ENCODE measurements at regions not wholly inside any gene's neighbourhood (a gene's known extent, or its start where the extent isn't known, plus 50 kb on each side); places are given as distances from the start of the nearest gene placed in this dataset.

GRCh38 chr20:39638731-39639130, 676.6 kb downstream of the DHX35 start:
- H3K9me3 ChIP-seq (replicated peaks), result no peaks in the 10 kb centered on the region
- H3K27me3 ChIP-seq (replicated peaks), result no peaks in the 10 kb centered on the region
- no peaks in the 10 kb centered on the region for H3K4me1 ChIP-seq (replicated peaks)
- no peaks in the 10 kb centered on the region for H3K36me3 ChIP-seq
- DNase-seq (ENCODE audit: low read depth in 1 of 2, low spot score in 2 of 2), result no peak
- no peak overlapping the region for H3K27ac ChIP-seq
- no peak overlapping the region for H3K4me3 ChIP-seq

GRCh38 chr20:39633689-39634088, 671.5 kb downstream of the DHX35 start:
- no peak for DNase-seq (ENCODE audit: low read depth in 1 of 2, low spot score in 2 of 2)
- no peaks in the 10 kb centered on the region for H3K36me3 ChIP-seq
- H3K4me1 ChIP-seq (replicated peaks), result no peaks in the 10 kb centered on the region
- no peaks in the 10 kb centered on the region for H3K9me3 ChIP-seq (replicated peaks)
- H3K27ac ChIP-seq, result no peak overlapping the region
- no peak overlapping the region for H3K4me3 ChIP-seq
- no peaks in the 10 kb centered on the region for H3K27me3 ChIP-seq (replicated peaks)

GRCh38 chr20:39632757-39633156, 670.6 kb downstream of the DHX35 start:
- H3K4me3 ChIP-seq, result no peak overlapping the region
- DNase-seq (ENCODE audit: low read depth in 1 of 2, low spot score in 2 of 2), result no peak
- H3K4me1 ChIP-seq (replicated peaks), result no peaks in the 10 kb centered on the region
- H3K36me3 ChIP-seq, result no peaks in the 10 kb centered on the region
- H3K27ac ChIP-seq, result no peak overlapping the region
- no peaks in the 10 kb centered on the region for H3K27me3 ChIP-seq (replicated peaks)
- H3K9me3 ChIP-seq (replicated peaks), result no peaks in the 10 kb centered on the region

- no peak for DNase-seq (ENCODE audit: low read depth in 1 of 2, low spot score in 2 of 2)
- no peak overlapping the region for H3K27ac ChIP-seq
- H3K4me1 ChIP-seq (replicated peaks), result no peaks in the 10 kb centered on the region
- H3K4me3 ChIP-seq, result no peak overlapping the region
- H3K27me3 ChIP-seq (replicated peaks), result no peaks in the 10 kb centered on the region
- H3K36me3 ChIP-seq, result no peaks in the 10 kb centered on the region
- no peaks in the 10 kb centered on the region for H3K9me3 ChIP-seq (replicated peaks)
Measured at GRCh38 chr20:39632176-39632575, 670.0 kb downstream of the DHX35 start.

GRCh38 chr20:39631557-39631956, 669.4 kb downstream of the DHX35 start:
- no peaks in the 10 kb centered on the region for H3K9me3 ChIP-seq (replicated peaks)
- no peak for DNase-seq (ENCODE audit: low read depth in 1 of 2, low spot score in 2 of 2)
- H3K4me1 ChIP-seq (replicated peaks), result no peaks in the 10 kb centered on the region
- H3K27me3 ChIP-seq (replicated peaks), result no peaks in the 10 kb centered on the region
- H3K36me3 ChIP-seq, result no peaks in the 10 kb centered on the region
- no peak overlapping the region for H3K4me3 ChIP-seq
- no peak overlapping the region for H3K27ac ChIP-seq

- no peak for DNase-seq (ENCODE audit: low read depth in 1 of 2, low spot score in 2 of 2)
- H3K4me3 ChIP-seq, result no peak overlapping the region
- H3K9me3 ChIP-seq (replicated peaks), result no peaks in the 10 kb centered on the region
- H3K4me1 ChIP-seq (replicated peaks), result no peaks in the 10 kb centered on the region
- H3K27me3 ChIP-seq (replicated peaks), result no peaks in the 10 kb centered on the region
- no peaks in the 10 kb centered on the region for H3K36me3 ChIP-seq
- no peak overlapping the region for H3K27ac ChIP-seq
Measured at GRCh38 chr20:39630215-39630908, 668.2 kb downstream of the DHX35 start.

- no peak overlapping the region for H3K27ac ChIP-seq
- H3K27me3 ChIP-seq (replicated peaks), result no peaks in the 10 kb centered on the region
- DNase-seq (ENCODE audit: low read depth in 1 of 2, low spot score in 2 of 2), result no peak
- no peak overlapping the region for H3K4me3 ChIP-seq
- H3K9me3 ChIP-seq (replicated peaks), result no peaks in the 10 kb centered on the region
- no peaks in the 10 kb centered on the region for H3K36me3 ChIP-seq
- H3K4me1 ChIP-seq (replicated peaks), result no peaks in the 10 kb centered on the region
Measured at GRCh38 chr20:39627765-39628164, 665.6 kb downstream of the DHX35 start.

GRCh38 chr20:39624316-39624715, 662.2 kb downstream of the DHX35 start:
- H3K36me3 ChIP-seq, result no peaks in the 10 kb centered on the region
- no peaks in the 10 kb centered on the region for H3K9me3 ChIP-seq (replicated peaks)
- no peaks in the 10 kb centered on the region for H3K4me1 ChIP-seq (replicated peaks)
- no peak for DNase-seq (ENCODE audit: low read depth in 1 of 2, low spot score in 2 of 2)
- no peak overlapping the region for H3K27ac ChIP-seq
- no peaks in the 10 kb centered on the region for H3K27me3 ChIP-seq (replicated peaks)
- no peak overlapping the region for H3K4me3 ChIP-seq

- no peak overlapping the region for H3K4me3 ChIP-seq
- no peak overlapping the region for H3K27ac ChIP-seq
- H3K36me3 ChIP-seq, result no peaks in the 10 kb centered on the region
- H3K4me1 ChIP-seq (replicated peaks), result no peaks in the 10 kb centered on the region
- DNase-seq (ENCODE audit: low read depth in 1 of 2, low spot score in 2 of 2), result no peak
- H3K9me3 ChIP-seq (replicated peaks), result no peaks in the 10 kb centered on the region
- H3K27me3 ChIP-seq (replicated peaks), result no peaks in the 10 kb centered on the region
Measured at GRCh38 chr20:39623584-39624234, 661.6 kb downstream of the DHX35 start.

GRCh38 chr20:39619271-39619785, 657.2 kb downstream of the DHX35 start:
- no peak for DNase-seq (ENCODE audit: low read depth in 1 of 2, low spot score in 2 of 2)
- Histone ChIP-seq H3K27ac (no peak overlapping the region), H3K4me1 (replicated peaks) (no peaks in the 10 kb centered on the region), H3K9me3 (replicated peaks) (no peaks in the 10 kb centered on the region), H3K27me3 (replicated peaks) (no peaks in the 10 kb centered on the region), H3K36me3 (no peaks in the 10 kb centered on the region), H3K4me3 (no peak overlapping the region)

- no peaks in the 10 kb centered on the region for H3K36me3 ChIP-seq
- no peak overlapping the region for H3K27ac ChIP-seq
- no peak overlapping the region for H3K4me3 ChIP-seq
- no peaks in the 10 kb centered on the region for H3K9me3 ChIP-seq (replicated peaks)
- H3K4me1 ChIP-seq (replicated peaks), result no peaks in the 10 kb centered on the region
- DNase-seq (ENCODE audit: low read depth in 1 of 2, low spot score in 2 of 2), result no peak
- no peaks in the 10 kb centered on the region for H3K27me3 ChIP-seq (replicated peaks)
Measured at GRCh38 chr20:39611901-39612300, 649.8 kb downstream of the DHX35 start.

- Histone ChIP-seq H3K27ac (no peak overlapping the region), H3K36me3 (no peaks in the 10 kb centered on the region), H3K9me3 (replicated peaks) (no peaks in the 10 kb centered on the region), H3K4me3 (no peak overlapping the region), H3K4me1 (replicated peaks) (no peaks in the 10 kb centered on the region), H3K27me3 (replicated peaks) (no peaks in the 10 kb centered on the region)
- DNase-seq (ENCODE audit: low read depth in 1 of 2, low spot score in 2 of 2), result no peak
Measured at GRCh38 chr20:39607141-39607540, 645.0 kb downstream of the DHX35 start.

GRCh38 chr20:39605908-39606307, 643.8 kb downstream of the DHX35 start:
- Histone ChIP-seq H3K9me3 (replicated peaks) (no peaks in the 10 kb centered on the region), H3K4me3 (no peak overlapping the region), H3K27ac (no peak overlapping the region), H3K36me3 (no peaks in the 10 kb centered on the region), H3K27me3 (replicated peaks) (no peaks in the 10 kb centered on the region), H3K4me1 (replicated peaks) (no peaks in the 10 kb centered on the region)
- DNase-seq (ENCODE audit: low read depth in 1 of 2, low spot score in 2 of 2), result no peak

GRCh38 chr20:39605361-39605760, 643.2 kb downstream of the DHX35 start:
- Histone ChIP-seq H3K4me1 (replicated peaks) (no peaks in the 10 kb centered on the region), H3K36me3 (no peaks in the 10 kb centered on the region), H3K27ac (no peak overlapping the region), H3K27me3 (replicated peaks) (no peaks in the 10 kb centered on the region), H3K4me3 (no peak overlapping the region), H3K9me3 (replicated peaks) (no peaks in the 10 kb centered on the region)
- DNase-seq (ENCODE audit: low read depth in 1 of 2, low spot score in 2 of 2), result no peak
